GM18519 (cell line): ENCODE measurements at regions not wholly inside any gene's neighbourhood (a gene's known extent, or its start where the extent isn't known, plus 50 kb on each side); places are given as distances from the start of the nearest gene placed in this dataset.

Source experiments
- ATAC-seq: cut with Tn5 transposase; IDR thresholded peaks from one replicate; pipeline ENCODE4 v1.9.1; 2021; ENCODE audit warnings: mild to moderate bottlenecking, moderate library complexity; ENCODE audit not compliant: unreplicated experiment, low FRiP score

GRCh38 chr20:24773168-24773567 is 175.9 kb upstream of the CST7 start:
- no peak for ATAC-seq

- peak; percentile 84 for ATAC-seq
These were observed 175.3 kb upstream of the CST7 start for GRCh38 chr20:24773751-24774201.

DNA sequence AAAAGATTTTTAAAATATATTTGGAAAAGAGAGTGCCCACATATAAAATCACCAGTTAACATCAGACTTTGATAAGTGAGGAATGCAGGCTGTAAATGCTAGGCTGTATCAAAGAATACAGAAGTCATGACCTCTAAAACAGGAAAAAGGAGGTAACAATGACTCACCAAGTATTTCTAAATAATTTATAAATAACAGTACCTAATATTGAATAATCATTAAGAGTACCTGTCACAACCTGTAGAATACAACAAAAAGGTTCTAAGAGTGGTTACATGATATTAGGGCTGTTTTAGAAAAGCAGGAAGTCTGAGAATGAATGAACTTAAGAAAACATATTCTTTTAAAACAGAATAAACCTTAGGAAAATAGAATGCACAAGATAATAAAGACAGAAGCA is 173.1 kb upstream of the CST7 start:
- ATAC-seq, result no peak

GRCh38 chr20:24776755-24777271 is 172.3 kb upstream of the CST7 start:
- no peak for ATAC-seq

DNA sequence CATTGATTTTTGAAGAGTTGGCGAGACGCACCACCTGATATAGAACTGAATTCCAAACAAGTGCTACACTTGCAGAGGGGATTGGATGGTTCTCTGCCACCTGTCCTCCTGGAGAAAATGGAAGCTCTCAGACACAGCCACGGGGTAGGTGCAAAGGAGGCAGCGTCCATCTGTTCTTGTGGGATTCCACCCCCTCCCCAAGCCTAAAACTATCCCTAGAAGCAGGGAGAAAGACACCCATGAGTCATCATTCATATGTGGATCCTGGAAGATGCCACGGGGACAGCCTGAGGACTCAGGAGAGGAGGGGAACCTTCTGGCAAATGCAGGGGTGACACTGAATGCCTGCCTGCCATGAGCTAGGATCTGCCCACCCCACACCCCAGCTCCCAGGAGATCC is 171.3 kb upstream of the CST7 start:
- no peak for ATAC-seq

- no peak for ATAC-seq
These were observed 170.5 kb upstream of the CST7 start for GRCh38 chr20:24778585-24779031.

DNA sequence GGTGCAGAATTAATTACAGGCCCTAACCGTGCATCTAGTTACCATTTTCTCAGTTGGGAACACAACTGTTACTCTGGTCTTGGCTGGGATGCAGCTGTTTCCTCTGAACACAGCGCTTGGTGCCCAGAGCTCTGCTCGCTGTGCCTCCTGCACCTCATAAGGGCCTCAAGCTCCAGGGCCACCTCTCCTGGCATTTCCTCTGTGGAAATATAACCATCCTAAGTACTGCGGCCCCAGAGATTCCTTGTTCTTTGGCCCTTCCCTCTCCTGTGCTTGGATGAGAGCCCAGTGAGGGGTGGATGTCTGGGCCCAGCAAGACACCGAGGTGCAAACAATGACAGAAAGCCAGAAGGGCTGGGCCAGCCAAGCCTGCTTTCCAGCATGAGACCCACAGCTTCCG is 169.9 kb upstream of the CST7 start:
- no peak for ATAC-seq

DNA sequence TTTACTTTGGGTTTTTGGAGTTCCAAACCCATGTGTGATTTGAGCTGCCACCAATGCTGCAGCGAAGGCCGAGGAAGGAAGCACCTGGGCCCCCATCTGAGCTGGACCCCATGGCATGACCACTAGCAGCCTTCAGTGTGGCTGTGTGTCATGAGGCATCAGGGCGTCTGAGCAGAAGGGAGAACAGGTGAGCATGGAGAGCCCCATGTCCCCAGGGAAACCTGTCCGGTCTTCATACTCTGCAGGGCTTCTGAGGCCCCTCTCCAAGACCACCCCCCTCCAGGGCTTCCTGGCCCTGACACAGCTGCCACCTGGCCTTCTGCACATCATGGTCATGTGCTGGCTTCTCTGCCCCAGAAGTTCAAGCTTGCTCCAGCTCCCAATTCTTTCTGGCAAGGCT is 169.1 kb upstream of the CST7 start:
- ATAC-seq, result no peak

- no peak for ATAC-seq
These were observed 168.2 kb upstream of the CST7 start for GRCh38 chr20:24780674-24781417.

- no peak for ATAC-seq
These were observed 167.6 kb upstream of the CST7 start for GRCh38 chr20:24781418-24781980.

- ATAC-seq, result no peak
These were observed 166.8 kb upstream of the CST7 start for GRCh38 chr20:24782301-24782700.

GRCh38 chr20:24782801-24783630 is 166.1 kb upstream of the CST7 start:
- ATAC-seq, result no peak

- ATAC-seq, result no peak
These were observed 165.2 kb upstream of the CST7 start for GRCh38 chr20:24783631-24784492.

GRCh38 chr20:24784607-24785006 is 164.5 kb upstream of the CST7 start:
- no peak for ATAC-seq

DNA sequence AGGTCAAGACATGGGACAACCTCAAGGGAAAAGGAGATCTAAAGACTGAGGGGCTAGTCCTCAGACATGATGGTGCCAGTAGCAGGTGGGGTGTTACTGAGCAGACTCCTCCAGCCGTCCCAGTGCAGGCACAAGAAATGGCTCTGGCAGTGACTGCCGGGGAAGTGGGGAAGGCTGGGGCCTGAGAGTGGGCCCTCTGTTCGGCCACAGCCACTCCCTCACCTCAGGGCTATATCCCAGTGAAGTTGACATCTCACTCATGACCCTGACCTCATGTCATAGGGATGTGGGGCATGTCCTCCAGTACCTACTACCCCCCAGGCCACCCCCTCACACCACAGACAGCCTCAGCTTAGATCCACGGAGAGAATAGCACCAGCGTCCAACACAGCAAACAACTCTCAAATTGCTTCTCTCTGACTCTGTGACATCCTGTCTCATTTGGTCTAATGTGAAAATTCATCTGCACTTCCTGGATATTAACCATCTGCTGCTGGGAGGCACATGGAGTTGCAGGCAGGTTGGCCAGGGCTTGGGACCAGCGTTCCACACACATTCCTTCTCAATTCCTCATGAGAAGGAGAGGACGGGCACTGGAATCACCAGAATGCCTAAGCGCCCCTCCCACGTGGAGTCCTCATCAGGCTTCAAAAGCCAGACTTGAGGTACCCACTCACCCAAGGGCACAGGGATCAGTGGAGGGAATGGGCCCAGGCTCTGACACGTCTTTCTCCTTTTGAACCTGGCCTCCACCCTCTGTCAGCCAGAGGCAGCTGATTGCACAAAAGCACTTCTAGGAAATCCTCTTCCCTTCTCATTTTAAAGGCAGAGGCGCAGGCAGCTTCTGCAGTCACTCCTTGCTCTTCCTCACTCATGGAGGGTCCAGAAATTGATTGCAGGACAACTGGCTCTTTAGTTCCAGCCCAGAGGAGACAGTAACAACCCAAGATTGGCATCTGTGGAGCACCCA is 163.6 kb upstream of the CST7 start:
- ATAC-seq, result no peak

- no peak for ATAC-seq
These were observed 163.0 kb upstream of the CST7 start for GRCh38 chr20:24786111-24786495.

- no peak for ATAC-seq
These were observed 162.4 kb upstream of the CST7 start for GRCh38 chr20:24786646-24787045.

DNA sequence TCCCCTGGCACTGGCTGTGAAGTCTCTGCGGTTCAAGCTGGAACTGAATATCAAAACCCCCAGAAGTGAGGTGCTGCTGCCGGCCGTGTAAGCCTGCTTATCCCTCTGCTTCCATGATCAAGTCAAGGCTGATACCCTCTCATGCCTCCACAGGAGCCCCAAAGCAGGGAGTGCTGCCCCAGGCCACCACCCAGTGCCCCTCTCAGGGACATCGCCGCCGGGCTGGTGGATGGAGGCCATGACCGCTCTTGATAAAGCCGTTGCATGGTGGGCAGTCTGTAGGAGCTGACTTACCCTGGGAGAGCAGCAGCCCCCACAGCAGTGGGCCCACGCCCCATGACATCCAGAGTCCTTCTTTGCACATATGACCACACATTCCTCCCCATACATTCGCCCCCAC is 162.0 kb upstream of the CST7 start:
- no peak for ATAC-seq

- ATAC-seq, result no peak
These were observed 161.4 kb upstream of the CST7 start for GRCh38 chr20:24787621-24788020.
